HG03354 (cell line): ENCODE measurements at regions not wholly inside any gene's neighbourhood (a gene's known extent, or its start where the extent isn't known, plus 50 kb on each side); places are given as distances from the start of the nearest gene placed in this dataset.

Experiments used
- ATAC-seq: cut with Tn5 transposase; IDR thresholded peaks from one replicate; pipeline ENCODE4 v1.9.1; 2021; ENCODE audit warnings: mild to moderate bottlenecking; ENCODE audit not compliant: unreplicated experiment, poor library complexity, severe bottlenecking

DNA sequence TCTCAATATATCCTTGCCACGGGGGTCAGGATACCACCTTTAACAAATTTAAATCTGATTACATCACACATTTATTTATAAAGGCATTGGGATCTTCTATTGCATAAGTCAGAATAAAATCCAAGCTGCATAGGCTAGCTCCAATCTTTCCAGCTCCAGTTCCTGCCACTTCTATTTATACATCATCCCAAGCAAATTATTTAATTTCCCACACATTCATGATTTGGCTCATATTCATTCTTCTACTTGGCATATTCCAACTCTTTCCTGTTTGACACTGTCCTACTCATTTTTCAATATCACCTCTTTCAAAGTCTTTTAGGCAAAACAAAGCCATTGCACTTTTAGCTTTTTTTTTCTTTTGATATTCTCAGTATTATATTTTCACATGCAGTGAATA lies 579.0 kb upstream of the FZD8 start:
- no peak for ATAC-seq

- no peak for ATAC-seq
Measured at GRCh38 chr10:36220151-36220550, 578.1 kb upstream of the FZD8 start.

- no peak for ATAC-seq
Measured at GRCh38 chr10:36211856-36212255, 569.8 kb upstream of the FZD8 start.

- no peak for ATAC-seq
Measured at GRCh38 chr10:36209480-36209879, 567.4 kb upstream of the FZD8 start.

DNA sequence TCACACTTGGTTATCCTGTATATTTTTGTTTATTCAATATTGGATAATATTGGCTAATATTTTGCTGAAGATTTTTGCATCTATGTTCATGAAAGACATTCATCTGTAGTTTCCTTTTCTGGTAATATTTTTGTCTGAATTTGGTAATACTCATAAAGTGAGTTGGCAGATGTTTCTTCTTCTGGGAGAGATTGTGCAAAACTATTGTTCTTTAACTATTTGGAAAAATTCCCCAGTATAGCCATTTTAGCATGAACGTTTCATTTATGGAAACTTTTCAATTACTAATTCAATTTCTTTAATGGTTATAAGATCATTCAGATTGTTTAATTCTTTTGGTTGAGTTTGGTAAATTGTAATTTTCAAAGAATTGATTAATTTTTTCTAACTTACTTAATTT lies 560.8 kb upstream of the FZD8 start:
- ATAC-seq = no peak

GRCh38 chr10:36200577-36200976 lies 558.5 kb upstream of the FZD8 start:
- ATAC-seq = no peak

GRCh38 chr10:36198322-36198721 lies 556.2 kb upstream of the FZD8 start:
- ATAC-seq = no peak

- no peak for ATAC-seq
Measured at GRCh38 chr10:36195364-36195763, 553.3 kb upstream of the FZD8 start.

- no peak for ATAC-seq
Measured at GRCh38 chr10:36194276-36194675, 552.2 kb upstream of the FZD8 start.

GRCh38 chr10:36191009-36191408 lies 548.9 kb upstream of the FZD8 start:
- ATAC-seq = no peak

DNA sequence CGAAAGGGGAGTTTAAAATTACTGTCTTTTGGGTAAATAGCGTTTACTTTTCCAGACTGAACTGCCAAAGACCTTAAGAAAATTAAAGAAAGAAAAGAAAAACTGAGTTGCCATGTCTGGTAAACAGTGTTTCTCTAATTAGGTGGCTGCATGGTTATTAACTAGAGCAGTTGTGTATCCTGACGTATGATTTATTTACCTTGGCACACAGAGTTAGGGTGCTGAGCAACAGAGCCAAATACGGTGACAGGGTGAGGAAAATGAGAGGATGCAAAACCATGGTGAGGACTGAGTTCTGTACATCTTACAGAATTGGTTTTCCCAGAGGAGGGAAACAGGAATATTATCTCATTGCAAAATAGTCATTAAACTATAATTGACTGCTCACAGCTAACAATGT lies 546.4 kb upstream of the FZD8 start:
- ATAC-seq = no peak

DNA sequence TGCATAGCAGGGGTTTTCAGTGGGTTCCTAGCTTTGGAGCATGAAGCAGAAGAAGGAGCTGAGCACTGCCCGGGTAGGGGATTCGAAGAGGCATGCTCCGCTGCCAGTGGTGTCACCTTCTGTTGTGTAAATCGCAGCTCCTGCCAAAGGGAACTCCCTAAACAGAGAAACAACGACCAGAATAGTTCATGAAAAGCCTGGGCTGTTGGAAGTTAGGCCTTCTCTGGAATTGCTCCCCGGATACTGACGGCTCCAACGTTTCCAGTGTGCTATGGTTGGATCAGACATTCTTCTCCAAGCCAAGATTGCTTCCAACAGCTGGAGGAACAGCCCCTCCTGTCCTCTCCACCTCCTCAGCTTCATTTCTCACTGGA lies 546.0 kb upstream of the FZD8 start:
- ATAC-seq = no peak

DNA sequence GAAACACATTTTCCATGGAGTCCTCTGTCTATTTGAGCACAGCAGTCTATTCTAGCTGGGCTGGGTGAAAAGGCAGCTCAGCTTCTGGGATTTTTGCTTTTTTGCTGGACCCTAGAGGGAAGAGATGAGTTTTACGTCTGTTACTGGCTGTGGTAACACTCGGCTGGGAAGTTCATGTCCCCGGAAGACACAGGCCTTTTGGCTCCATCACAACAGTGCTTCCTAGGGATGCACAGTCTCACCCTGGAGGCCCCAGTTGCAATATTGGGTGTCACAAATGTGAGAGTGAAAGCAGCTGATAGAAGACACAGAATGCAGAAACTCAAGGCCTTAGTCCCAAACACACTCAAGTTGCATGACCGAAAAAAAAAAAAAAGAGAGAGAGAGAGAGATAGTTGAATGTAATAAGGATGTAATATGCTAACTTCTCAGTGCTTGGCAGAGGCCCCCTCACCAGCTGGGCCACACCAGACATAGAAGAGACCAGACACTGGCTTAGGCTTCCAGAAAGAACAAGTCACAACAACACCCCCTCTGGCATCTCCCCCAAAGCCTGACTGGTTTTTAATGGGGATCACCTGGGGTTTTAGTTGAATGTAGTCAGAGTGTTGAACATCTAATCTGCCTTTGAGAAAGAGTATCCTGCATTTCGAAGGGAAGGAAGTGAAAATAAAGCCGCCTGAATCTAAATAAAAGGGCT lies 545.4 kb upstream of the FZD8 start:
- no peak for ATAC-seq

DNA sequence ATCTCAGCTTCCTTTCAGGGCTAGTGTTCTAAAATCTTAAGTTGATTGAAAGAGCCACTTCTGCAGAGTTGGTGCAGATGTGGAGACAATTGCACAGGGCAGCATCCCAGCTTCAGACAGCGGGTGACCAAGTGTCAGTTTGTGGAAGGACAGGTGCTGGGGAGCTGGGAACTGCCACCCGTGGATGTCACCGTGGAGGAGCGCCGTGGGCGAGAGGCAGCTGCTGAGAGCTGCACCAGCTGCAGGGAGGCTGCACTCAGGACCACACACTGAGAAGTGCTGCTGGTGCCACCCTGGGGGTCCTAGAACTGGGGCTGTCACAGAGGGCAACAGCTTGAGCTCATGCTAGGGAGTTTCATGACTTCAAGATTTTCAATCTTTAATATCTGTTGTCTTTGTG lies 543.0 kb upstream of the FZD8 start:
- ATAC-seq = no peak

DNA sequence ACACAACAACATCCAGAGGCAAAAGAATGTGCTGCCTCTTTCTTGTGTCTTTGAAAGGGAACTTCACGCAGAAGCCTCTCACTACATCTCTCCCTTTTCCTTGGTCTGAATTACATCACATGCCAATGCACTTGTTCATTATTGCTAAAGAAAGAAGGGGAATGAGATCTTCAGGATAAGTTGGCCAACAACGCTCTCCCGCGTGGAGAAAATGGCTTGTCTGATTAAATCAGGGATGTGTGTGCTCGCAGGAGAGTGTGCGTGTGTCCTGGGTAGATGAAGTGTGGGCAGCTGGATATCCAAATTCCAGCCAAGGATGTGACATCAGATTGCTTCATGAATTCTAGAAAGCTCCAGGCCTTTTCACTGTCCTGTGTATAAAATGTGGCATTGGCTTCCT lies 541.6 kb upstream of the FZD8 start:
- ATAC-seq = no peak

DNA sequence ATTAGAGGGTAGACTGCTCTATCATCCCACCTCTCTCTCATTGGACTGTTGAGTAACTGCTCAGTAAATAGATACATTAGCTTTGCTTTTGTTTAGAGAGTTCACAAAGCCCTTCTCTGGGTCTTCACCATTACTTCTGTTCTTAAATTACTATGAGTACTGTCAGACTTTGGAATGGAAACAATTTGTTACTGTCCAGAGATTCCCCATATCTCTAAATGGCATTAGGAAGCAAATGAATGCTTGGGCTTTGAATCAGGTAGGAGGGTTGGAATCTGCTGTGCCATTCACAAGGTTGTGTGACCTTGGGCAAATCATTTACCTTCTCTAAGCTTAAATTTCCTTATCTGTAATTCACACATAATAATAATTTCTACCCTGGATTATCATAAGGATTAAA lies 541.0 kb upstream of the FZD8 start:
- ATAC-seq = no peak

GRCh38 chr10:36182606-36183005 lies 540.5 kb upstream of the FZD8 start:
- ATAC-seq = no peak

DNA sequence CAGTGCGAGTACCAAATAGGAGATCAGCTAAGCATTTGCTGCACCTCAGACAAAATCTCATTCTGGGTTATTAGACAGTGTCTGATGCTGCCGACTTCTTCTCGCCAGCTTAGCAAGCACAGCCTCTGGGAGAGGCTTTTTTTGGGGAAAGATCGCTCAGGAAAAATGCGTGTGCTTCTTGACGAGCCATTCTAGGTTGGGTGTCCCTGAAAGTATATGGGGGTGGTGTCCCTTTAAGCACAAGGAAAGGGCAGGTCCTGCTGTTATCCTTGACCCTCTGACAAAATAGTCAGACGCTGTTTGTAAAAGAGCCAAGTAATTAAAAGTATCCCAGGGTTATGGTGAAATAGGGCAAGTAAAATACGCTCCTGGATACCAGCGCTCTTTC lies 540.1 kb upstream of the FZD8 start:
- ATAC-seq = no peak

DNA sequence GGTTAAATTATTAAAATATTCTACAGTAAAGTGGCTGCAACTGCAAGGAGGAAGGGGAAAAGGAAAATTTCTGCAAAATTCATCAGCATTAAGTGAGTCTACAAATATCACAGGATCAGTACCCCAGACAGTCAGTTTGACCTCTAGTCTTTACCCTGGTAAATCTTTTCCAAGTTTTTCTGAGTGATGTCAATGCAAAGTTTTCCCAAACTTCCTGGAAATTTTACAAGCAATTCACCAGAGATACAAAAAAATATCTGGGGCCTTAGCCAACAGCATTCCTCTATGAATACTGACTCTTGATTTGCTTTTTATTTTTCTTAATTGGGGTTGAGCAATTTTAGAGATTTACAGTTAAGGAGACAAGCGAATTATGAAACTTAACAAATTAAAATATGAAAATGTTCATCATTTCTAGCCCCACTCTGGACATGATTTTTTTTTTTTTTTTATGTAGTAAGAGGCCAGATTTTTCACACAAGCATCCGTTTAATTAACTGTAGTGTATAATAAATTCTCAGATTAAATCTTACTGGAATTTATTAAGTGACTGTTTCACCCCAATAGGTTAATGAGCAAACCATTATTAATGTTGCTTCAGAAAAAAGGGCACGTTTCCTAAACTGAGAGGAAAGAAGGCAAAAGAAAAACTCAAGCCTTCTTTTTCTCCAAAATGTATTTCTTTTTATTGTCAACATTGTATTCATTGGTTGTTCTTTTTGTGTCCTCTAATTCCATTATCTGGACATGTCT lies 539.5 kb upstream of the FZD8 start:
- ATAC-seq = no peak

GRCh38 chr10:36178616-36179015 lies 536.5 kb upstream of the FZD8 start:
- no peak for ATAC-seq

- ATAC-seq = no peak
Measured at GRCh38 chr10:36177071-36177470, 535.0 kb upstream of the FZD8 start.

GRCh38 chr10:36175954-36176353 lies 533.9 kb upstream of the FZD8 start:
- ATAC-seq = no peak
